Right lobe of liver (tissue), 4 donors: ENCODE measurements at regions not wholly inside any gene's neighbourhood (a gene's known extent, or its start where the extent isn't known, plus 50 kb on each side); places are given as distances from the start of the nearest gene placed in this dataset.

Source experiments
- CTCF ChIP-seq, 4 donors: fragments of 200-600 bp in 3 of 4; fragments of 450-650 bp in 1 of 4; IDR thresholded peaks; one replicate each; pipeline versions ENCODE4 v1.5.1 to v1.8.0; 2016 to 2022; ENCODE audit warnings: antibody characterized with exemption in 4 of 4, mild to moderate bottlenecking in 2 of 4
- POLR2A ChIP-seq: fragments of 450-650 bp; IDR thresholded peaks from one replicate; pipeline ENCODE4 v1.6.1; 2017; ENCODE audit warnings: antibody characterized with exemption, mild to moderate bottlenecking
- donor health status: DM: no; HTN: no; CAD: no.
- donor health status: DM: no; HTN: no; CAD: no.
- donor health status: DM: no; HTN: yes; CAD: no.

GRCh38 chr11:101707477-101707876 is 123.7 kb upstream of the TRPC6 start:
- TF ChIP-seq CTCF (IDR thresholded peaks at IDR 0.05) (no peak), POLR2A (no peak)
